MV-4-11 (cell line): ENCODE measurements at regions not wholly inside any gene's neighbourhood (a gene's known extent, or its start where the extent isn't known, plus 50 kb on each side); places are given as distances from the start of the nearest gene placed in this dataset.
"Not testable (repeated sequence)": the region's sequence is repeated elsewhere in the genome, so short reads cannot be mapped to it uniquely, and the experiment has no call there.

Experiments used
- DNase-seq: peaks from one replicate; lab custom pipeline; 2025; lab: John Stamatoyannopoulos, UW

DNA sequence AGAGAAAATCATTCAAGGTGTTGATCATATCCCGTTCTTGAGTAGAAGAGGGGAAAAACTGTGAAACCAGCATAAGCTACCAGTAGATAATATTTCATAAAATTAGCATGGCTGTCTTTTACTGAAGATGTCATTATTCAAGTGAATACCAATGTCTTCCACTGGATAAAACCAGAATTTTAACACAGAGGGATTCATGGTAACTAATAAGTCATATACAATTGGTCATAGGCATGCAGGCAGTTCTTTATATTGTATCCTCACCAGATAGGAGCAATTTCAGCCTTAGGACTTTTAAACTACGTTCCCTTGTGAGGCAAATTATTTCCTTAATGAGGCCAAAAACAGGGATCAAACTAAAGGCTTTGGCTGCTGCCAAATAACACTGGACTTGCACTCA is 202.3 kb upstream of the PITRM1 start:
- no peak for DNase-seq

DNA sequence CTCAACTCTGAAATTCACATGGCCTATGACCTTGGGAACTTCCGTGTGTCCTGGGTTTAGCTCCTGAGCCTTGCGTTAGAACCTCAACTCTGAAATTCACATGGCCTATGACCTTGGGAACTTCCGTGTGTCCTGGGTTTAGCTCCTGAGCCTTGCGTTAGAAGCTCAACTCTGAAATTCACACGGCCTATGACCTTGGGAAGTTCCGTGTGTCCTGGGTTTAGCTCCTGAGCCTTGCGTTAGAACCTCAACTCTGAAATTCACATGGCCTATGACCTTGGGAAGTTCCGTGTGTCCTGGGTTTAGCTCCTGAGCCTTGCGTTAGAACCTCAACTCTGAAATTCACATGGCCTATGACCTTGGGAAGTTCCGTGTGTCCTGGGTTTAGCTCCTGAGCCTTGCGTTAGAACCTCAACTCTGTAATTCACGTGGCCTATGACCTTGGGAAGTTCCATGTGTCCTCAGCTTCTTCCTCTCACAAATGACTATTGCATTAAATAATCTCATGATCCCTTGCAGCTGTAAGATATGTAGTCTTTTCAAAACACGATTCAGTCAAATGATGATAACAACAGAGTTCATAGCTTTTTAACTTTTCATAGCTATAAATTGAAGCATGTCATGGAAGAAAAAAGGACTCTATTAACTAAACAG is 200.9 kb upstream of the PITRM1 start:
- not testable (repeated sequence) for DNase-seq

DNA sequence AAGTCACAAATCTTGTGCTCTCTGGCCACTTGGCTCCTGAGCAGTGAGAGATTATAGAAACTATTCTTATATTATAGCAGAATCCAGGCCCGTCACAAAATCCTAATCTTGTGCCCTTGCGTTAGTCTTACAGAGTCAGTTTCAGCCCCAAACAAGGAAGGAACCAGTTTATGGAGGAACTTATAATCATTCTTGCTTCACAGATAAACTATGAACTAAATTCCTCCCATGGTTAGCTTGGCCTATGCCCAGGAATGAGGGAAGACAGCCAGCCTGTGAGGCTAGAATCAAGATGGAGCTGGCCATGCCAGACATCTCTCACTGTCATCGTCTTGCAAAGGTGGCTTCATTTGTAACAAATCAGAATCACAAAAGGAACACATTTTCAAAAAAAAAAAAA is 199.7 kb upstream of the PITRM1 start:
- no peak for DNase-seq

DNA sequence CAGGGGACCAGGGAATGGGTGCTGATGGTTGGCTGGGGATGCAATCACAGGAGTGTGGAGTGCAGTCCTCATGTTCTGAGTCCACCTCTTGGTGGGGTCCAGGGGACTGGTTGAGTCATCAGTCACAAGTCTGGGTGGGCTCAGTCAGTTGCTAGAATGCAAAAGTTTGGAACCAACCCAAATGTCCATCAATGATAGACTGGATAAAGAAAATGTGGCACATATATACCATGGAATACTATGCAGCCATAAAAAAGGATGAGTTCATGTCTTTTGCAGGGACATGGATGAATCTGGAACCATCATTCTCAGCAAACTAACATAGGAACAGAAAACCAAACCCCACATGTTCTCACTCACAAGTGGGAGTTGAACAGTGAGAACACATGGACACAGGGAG is 199.0 kb upstream of the PITRM1 start:
- not testable (repeated sequence) for DNase-seq

DNA sequence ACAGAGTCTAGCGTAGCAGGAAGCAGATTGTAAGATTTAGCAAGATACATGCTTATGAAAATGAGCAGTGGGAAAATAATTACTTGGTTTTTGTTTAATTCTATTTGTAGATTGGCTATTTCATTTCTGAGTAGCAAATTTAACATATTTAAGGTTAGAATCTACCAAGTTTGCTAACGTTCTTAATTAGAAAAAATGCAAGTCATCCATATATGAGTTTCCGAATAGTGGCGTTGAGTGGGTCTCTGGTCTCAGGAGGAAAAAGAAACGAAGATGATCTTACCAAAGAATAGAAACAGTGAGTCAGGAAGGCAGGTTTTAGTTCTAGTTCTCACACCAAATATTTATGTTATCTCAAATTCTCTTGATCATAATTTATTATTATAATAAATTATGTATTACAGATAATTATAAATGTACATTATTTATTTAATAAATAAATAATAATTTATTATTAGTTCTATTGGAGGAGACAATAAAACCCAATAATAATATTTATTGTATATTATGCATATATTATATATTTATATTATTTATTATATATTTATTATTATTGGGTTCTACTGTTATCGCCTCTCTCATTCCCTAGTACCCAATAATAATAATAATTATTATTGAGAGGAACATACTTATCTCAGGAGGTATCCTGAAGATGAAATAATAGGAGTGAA is 194.3 kb upstream of the PITRM1 start:
- no peak for DNase-seq

DNA sequence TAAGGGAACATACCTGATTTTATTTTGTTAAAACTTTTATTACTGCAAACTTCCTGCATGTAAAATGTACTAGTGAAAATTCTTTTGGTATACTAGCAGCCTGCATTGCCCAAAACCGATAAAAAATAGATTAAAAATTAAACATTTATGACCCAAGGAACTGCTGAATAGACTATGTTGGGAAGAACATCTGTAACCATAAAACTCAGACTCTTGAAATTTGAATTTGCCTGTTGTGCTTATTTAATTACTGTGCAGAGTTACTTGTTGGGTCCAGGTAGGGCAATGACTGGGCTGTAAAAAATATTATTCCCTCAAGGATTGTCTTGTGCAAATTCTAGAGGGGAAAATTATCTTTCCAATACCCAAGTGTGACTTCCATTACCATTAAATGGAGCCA is 193.5 kb upstream of the PITRM1 start:
- DNase-seq, result no peak

DNA sequence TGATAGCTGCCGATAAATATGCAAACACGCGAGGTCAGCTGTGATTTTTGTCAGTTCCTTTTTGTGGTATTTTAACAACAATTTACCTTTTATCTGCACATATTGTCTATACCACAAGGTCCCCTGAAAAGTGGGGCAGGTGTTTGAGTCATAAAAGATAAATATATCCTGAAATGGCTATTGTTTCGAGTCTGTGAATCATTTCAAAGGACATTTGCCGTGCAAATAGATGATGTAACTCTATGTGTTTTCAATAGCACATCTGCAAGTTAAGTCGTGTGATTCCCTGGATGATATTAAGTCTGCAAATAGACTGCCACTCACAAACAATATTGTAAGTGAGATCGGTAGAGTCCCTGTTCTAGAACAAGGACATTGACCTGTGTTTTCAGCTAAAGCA is 193.0 kb upstream of the PITRM1 start:
- DNase-seq, result no peak

DNA sequence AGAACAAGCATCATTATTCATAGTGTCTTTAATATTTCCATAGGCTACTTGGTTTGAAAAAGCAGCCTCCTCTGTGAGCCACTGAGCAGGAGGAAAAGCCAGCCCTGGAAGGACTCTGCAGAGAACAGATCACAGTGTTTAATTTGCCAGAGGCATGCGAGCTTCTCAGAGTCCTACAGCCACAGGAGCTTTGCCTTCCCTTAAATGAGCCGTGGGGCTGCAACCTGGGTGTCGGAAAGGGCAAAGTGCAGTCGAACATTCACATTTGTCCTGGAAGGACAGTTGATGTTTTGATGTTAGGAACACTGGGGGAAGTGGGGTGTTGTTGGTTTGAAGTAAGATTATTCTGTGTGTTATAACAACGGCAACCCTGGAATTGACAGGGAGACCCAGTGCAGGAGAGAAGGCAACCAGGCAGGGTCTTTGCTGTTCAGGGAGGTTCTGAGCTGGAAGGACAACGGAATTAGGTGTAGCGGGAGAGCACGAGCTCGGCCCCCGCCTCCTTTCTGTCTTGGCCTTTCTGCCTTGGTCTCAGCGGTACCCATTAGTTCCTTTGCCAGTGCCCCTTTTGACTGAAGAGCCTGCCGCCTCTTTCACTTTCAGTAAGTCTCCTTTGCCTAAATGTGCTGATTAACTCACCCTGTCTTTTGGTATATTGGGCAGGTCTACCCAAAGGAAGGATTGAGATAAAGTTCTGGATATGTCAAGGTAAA is 192.3 kb upstream of the PITRM1 start:
- no peak for DNase-seq

DNA sequence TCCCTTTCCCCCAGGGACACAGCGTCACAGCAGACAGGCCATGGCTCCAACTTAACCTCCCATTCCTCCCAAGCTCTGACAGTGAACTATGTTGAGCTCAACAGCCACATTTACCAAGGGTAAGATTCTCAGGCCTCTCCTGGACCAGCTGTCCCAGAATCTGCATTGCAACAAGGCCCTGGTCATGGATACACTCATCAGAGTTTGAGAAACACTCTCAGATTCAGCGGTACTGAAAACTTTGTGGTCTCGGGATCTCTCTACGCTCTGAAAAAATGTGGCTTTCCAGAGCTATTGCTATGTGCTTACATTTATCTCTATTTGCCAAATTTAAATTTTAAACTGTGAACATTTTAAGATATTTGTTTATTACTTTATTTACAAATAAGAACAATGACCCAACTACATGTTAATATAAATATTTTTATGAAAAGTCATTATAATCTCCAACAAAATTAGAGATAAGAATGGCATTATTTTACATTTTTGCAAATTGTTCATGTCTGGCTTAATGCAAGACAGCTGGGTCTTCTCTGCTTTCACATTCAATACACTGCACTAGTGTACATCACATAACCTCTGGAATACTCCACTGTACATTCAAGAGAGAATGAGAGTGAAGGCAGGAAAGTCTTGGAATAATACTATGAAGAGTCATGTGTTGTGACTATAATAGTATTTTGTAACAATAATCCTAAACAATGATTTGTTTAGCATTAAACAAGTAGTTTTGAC is 190.9 kb upstream of the PITRM1 start:
- no peak for DNase-seq

DNA sequence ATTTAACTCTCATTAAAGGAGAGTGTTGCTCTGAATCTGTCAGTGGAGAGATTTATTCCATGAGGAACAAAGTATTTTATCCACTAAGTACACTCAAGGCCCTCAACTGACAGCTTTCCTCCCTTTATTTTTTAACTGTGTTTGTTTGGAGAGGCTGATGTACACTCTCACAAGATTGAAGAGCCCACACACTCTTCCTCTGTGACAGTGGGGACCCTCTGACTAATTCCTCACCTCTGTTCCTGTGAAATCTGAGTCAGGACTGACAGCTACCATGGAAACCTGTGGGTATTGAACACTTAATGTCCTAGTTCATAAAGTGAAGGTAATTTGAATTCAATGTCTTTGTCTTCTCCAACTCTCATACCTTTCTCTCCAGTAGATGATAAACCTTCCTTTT is 189.8 kb upstream of the PITRM1 start:
- no peak for DNase-seq

DNA sequence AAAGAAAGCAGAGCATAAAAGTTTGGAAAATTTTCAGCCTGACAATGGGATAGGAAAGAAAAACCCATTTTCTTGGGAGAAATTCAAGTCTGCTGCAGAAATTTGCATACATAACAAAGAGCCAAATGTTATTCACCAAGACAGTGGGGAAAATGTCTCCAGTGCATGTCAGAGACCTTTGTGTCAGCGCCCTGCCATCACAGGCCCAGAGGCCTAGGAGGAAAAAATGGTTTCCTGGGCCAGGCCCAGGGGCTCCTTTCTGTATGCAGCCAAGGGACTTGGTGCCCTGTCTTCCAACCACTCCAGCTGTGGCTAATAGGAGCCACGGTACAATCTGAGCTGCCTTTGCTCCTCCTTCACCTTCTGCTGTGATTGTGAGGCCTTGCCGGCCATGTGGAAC is 189.1 kb upstream of the PITRM1 start:
- no peak for DNase-seq

DNA sequence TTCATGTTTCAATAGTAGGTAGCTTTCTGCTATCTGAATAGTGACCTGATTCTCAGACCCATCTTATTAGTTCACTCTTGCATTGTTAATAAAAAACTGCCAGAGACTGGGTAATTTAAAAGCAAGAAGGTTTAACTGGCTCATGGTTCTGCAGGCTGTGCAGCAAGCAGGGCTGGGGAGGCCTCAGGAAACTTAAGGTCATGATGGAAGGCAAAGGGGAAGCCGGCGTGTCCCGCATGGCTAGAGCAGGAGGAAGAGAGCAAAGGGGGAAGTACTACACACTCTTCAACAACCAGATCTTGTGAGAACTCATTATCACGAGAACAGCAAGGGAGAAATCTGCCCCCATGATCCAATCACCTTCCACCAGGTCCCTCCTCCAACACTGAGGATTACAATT is 185.2 kb upstream of the PITRM1 start:
- peak; percentile 26 for DNase-seq

DNA sequence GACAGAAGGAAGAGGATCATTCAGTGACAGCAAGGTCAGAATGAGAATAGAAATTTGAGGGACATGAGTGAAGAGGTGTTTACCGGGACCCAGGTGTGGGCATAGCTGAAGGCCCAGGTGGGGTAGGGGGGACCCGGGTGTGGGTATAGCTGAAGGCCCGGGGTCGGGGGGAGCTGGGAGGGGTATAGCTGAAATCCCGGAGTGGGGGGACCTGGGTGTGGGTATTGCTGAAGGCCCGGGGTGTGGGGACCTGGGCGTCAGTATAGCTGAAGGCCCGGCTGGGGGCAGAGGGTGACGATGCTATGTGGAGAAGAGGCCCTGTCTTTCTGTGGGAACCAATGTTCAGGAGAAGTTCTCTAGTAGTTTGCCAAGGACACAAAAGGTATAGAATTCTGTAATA is 183.0 kb upstream of the PITRM1 start:
- DNase-seq, result no peak

DNA sequence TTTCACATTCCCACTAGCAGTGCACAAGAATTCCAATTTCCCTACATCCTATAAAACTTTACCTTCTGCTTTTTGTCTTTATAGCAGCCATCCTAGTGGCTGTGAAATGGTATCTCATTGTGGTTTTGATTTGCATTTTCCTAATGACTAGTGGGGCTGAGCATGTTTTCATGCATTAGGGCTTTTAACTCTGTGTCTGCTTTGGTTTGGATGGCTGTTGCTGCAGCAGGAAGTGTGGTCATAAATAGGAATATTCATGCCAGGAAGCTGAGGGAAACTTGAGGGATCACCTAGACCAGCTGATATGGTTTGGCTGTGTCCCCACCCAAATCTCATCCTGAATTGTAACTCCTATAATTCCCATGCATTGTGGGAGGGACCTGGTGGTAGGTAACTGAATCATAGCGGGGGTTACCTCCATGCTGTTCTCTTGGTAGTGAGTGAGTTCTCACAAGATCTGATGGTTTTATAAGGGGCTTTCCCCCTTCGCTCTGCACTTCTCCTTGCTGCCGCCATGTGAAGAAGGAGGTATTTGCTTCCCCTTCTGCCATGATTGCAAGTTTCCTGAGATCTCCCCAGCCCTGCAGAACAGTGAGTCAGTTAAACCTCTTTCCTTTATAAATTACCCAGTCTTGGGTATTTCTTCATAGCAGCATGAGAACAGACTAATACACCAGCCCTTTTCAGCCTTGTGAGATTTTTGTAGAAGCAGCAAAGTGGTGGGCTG is 181.8 kb upstream of the PITRM1 start:
- DNase-seq, result peak; percentile 61

DNA sequence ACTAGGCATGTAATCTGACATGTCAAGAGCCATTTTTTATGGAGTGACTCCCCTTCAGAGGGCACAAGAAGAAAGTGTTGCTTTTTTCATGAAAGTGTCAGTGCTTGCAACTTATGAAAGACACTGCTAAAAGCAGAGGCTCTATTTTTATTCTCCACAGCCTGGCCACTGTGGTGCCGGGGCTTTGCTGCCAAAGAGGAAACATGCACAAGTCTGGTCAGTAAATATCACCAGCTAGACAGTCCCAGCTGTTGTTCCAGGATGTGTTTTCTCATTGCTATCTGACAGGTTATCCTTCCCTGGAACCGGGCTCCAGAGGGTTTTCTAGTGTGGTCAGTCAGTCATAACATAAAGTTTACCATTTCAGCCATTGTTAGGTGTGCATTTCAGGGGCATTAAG is 180.7 kb upstream of the PITRM1 start:
- DNase-seq, result peak; percentile 49

DNA sequence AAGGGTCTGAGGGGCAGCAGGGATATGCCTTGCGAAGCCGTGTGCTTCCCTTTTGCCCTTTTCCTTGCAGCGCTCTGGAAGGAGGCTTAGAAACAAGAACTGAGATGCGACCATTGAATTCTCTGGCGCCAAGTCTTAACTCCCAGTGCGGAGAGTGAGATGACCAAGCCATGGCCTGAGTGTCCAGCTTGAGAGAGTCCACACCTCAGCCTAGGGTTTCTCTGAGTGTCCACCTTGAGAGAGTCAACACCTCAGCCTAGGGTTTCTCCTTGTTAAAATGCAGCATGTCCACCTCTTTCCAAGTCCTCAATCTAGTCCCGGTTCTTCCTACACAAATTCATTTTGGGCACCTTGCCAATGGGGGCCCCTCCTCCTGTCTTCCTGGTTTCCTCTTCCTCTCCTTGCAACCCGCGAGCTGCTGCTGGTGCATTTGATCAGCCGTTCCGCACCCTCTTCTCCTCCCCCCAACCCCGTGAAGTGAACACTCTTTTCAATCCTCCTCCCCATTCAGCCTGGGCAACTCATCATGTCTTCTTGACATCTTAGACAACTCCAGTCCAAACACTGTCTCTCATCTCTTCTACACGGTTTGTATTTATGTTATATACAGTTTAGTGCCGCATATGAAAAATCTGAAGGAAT is 178.2 kb upstream of the PITRM1 start:
- DNase-seq, result no peak

DNA sequence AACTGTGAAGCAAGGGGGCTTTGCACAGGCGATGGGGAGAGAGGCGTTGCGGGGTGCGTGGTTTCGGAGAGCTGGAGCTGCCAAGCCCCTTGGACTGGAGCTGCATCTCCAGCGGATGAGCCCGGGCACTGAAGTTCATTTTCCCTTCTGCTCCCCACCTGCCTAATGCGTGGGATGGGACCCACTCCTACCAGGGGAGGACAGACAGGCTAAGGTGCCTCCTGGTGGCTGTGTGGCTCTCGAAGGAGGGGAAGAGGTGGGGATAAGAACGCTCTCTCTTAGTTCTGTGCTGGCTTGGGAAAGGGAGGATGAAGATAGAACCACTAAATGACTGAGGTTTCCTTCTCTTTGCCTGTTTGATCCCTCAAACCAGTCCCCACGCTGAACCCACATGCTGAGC is 177.6 kb upstream of the PITRM1 start:
- no peak for DNase-seq

DNA sequence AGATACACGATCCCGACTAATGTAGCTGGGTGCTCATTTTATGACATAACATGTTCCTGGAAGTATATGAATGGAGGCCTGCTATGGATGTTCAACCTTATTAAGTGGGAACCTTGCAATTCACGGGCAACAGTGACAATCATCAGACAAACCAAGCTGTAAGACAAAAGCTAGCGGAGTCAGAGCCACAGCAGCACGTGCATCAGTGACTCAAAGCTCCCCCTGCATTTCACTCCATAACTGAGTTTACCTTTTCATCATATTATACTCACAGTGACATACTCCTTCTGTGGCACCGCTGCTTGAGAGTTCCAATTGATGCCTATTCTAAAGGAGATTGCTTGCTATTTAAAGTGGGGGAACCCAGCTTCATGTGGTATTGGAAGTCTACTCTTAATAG is 176.0 kb upstream of the PITRM1 start:
- no peak for DNase-seq

DNA sequence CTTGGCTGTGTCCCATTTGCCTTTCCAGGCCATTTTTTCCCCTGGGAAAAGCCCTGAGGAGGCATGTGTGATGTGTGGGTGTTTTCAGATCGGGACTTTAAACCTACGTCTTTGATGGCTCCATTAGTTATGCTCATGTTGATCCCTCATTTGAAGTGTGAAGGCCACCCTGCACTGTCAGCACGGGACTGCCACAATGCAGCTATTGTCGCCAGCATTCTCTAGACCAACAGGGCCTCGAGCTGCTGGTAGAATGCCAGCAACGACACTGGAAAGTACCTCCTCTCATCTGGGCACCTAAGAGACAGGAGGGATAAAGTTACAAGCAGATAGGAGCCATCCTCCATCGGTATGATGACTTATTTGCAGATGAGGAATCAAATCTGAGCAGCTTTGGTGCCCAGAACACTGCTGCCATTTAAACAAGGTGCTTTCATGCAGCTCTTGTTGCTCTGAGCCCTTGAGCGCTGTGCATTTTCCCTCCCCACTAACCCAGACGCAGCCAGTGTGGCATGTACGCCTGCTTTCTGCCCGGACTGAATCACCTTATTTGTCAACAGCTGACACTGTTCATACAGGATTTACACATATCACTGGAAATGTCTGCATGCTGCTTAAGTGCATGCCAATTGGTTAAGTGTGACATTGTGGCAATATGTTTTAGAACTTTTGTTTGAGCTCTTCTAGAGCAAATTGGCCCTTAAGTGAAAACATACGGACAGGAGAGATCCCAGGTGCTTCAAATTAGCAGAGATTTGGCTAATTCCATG is 175.0 kb upstream of the PITRM1 start:
- DNase-seq, result no peak

DNA sequence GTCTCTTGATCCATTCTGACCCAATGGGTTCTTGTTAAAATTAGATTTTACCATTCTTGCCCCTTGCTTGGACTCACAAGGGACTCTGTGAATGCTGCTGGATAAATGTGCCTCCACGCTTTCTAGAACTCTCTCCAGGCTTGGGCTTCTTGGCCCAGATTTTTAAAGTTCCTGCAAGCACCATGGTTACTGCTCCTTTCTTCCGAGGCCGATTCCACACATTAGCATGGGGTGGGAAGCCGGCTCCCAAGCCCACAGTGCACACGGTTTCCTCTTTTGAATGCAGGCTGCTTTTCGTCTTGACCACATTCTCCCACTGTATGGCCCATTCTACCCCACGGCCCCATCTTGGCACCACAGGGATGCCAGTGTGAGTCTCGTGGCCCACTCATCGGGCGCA is 174.3 kb upstream of the PITRM1 start:
- no peak for DNase-seq

DNA sequence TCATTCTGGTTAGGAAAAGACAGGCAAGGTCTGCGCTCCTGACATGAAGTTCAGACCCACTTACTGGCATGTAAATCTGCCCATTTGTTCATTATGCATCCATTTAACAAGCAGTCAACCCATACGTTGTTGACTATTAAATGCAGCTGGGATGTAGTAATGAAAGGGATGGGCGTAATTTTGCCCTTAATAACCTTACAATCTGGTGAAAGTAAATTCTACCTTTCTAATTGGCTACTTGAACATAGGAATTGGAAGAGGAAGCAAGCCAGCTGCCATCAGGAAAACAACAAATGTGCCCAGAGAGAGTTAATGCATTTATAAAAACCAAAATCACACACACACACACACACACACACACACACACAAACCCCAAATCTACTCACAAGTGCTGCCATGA is 170.2 kb upstream of the PITRM1 start:
- DNase-seq, result no peak
